SW480 (cell line): ENCODE measurements at regions not wholly inside any gene's neighbourhood (a gene's known extent, or its start where the extent isn't known, plus 50 kb on each side); places are given as distances from the start of the nearest gene placed in this dataset.
"Not testable (repeated sequence)": the region's sequence is repeated elsewhere in the genome, so short reads cannot be mapped to it uniquely, and the experiment has no call there.

Source experiments
- DNase-seq: peaks from one replicate; pipeline ENCODE4 v3.0.0-alpha.2; 2016; ENCODE audit warnings: low spot score

GRCh38 chr6:145277358-145278086 is 457.8 kb downstream of the EPM2A start:
- no peak for DNase-seq

GRCh38 chr6:145278163-145278807 is 457.0 kb downstream of the EPM2A start:
- DNase-seq = no peak

GRCh38 chr6:145279551-145279950 is 455.8 kb downstream of the EPM2A start:
- DNase-seq = no peak

- DNase-seq = no peak
Observed at GRCh38 chr6:145279993-145280392, 455.3 kb downstream of the EPM2A start.

- DNase-seq = not testable (repeated sequence)
Observed at GRCh38 chr6:145283209-145283608, 452.1 kb downstream of the EPM2A start.

GRCh38 chr6:145283856-145284255 is 451.5 kb downstream of the EPM2A start:
- no peak for DNase-seq

- no peak for DNase-seq
Observed at GRCh38 chr6:145286916-145287315, 448.4 kb downstream of the EPM2A start.

- DNase-seq = no peak
Observed at GRCh38 chr6:145289573-145289972, 445.7 kb downstream of the EPM2A start.

GRCh38 chr6:145290122-145290521 is 445.2 kb downstream of the EPM2A start:
- DNase-seq = no peak

- DNase-seq = no peak
Observed at GRCh38 chr6:145292066-145292465, 443.3 kb downstream of the EPM2A start.

GRCh38 chr6:145294942-145295341 is 440.4 kb downstream of the EPM2A start:
- no peak for DNase-seq

- no peak for DNase-seq
Observed at GRCh38 chr6:145295746-145296145, 439.6 kb downstream of the EPM2A start.

GRCh38 chr6:145305670-145306069 is 429.6 kb downstream of the EPM2A start:
- no peak for DNase-seq

GRCh38 chr6:145306489-145306888 is 428.8 kb downstream of the EPM2A start:
- DNase-seq = no peak

GRCh38 chr6:145309842-145310535 is 425.3 kb downstream of the EPM2A start:
- no peak for DNase-seq

- DNase-seq = no peak
Observed at GRCh38 chr6:145312481-145312880, 422.8 kb downstream of the EPM2A start.

GRCh38 chr6:145313041-145313855 is 422.1 kb downstream of the EPM2A start:
- DNase-seq = no peak

- DNase-seq = no peak
Observed at GRCh38 chr6:145315982-145316600, 419.2 kb downstream of the EPM2A start.

- DNase-seq = no peak
Observed at GRCh38 chr6:145318952-145319351, 416.4 kb downstream of the EPM2A start.

- no peak for DNase-seq
Observed at GRCh38 chr6:145319605-145320004, 415.7 kb downstream of the EPM2A start.

GRCh38 chr6:145323646-145324045 is 411.7 kb downstream of the EPM2A start:
- DNase-seq = no peak

- DNase-seq = no peak
Observed at GRCh38 chr6:145327586-145327985, 407.7 kb downstream of the EPM2A start.
